IMR-90 (cell line): ENCODE measurements at regions not wholly inside any gene's neighbourhood (a gene's known extent, or its start where the extent isn't known, plus 50 kb on each side); places are given as distances from the start of the nearest gene placed in this dataset.

Experiments used
- ATAC-seq: fragments of 200-7000 bp; cut with Tn5 transposase; 2 replicates; pipeline ENCODE4 v1.9.1; 2020; ENCODE audit warnings: low read depth, mild to moderate bottlenecking, moderate library complexity
- BruUV-seq: library from RNA; stranded (reverse); fragments of 400-500 nt; replicated peaks from 2 replicates; lab custom pipeline; 2021; lab: Mats Ljungman, UMichigan
- CTCF ChIA-PET: fragments of 300-600 bp; formaldehyde crosslinking; extraction: SDS; loops from one replicate; lab custom pipeline; 2021; ENCODE audit warnings: antibody characterized with exemption; lab: Yijun Ruan, JAX
- POLR2A ChIA-PET: fragments of 300-600 bp; sonication (Branson Sonifier 250); formaldehyde crosslinking; loops from one replicate; lab custom pipeline; 2022; ENCODE audit warnings: antibody characterized with exemption; ENCODE audit not compliant: unreplicated experiment; lab: Charles Lee
- DNase-seq: peaks from one replicate; pipeline ENCODE4 v3.0.0; 2013
- H2AFZ ChIP-seq: replicated peaks from 2 replicates; pipeline ENCODE3; 2013; ENCODE audit warnings: low read length, mild to moderate bottlenecking; ENCODE audit not compliant: poor library complexity
- H2AK5ac ChIP-seq: 2 replicates; pipeline ENCODE4 v1.6.1; 2013; ENCODE audit warnings: low read depth, low read length, inconsistent platforms
- H2AK9ac ChIP-seq: replicated peaks from 2 replicates; pipeline ENCODE3; 2013; ENCODE audit warnings: mild to moderate bottlenecking, low read depth, low read length, moderate library complexity; ENCODE audit not compliant: poor library complexity
- H2BK120ac ChIP-seq: 2 replicates; pipeline ENCODE4 v1.6.1; 2013; ENCODE audit warnings: low read depth, low read length, inconsistent platforms
- H2BK15ac ChIP-seq: 3 replicates; pipeline ENCODE4 v1.6.1; 2013; ENCODE audit warnings: low read depth, low read length, inconsistent platforms
- H2BK20ac ChIP-seq: 2 replicates; pipeline ENCODE4 v1.6.1; 2013; ENCODE audit warnings: low read depth, mild to moderate bottlenecking, inconsistent platforms, low read length, moderate library complexity
- H2BK5ac ChIP-seq: 2 replicates; pipeline ENCODE4 v1.6.1; 2013; ENCODE audit warnings: mild to moderate bottlenecking, low read depth, low read length, inconsistent platforms; ENCODE audit not compliant: poor library complexity, severe bottlenecking
- H3K14ac ChIP-seq: replicated peaks from 2 replicates; pipeline ENCODE4 v1.6.1; 2013; ENCODE audit warnings: low read depth, low read length, inconsistent platforms
- H3K18ac ChIP-seq: 2 replicates; pipeline ENCODE4 v1.6.1; 2013; ENCODE audit warnings: low read depth, low read length, control low read depth
- H3K23ac ChIP-seq: 2 replicates; pipeline ENCODE4 v1.6.1; 2013; ENCODE audit warnings: low read depth, low read length, inconsistent platforms
- H3K27ac ChIP-seq: 2 replicates; pipeline ENCODE4 v1.5.1; 2013; ENCODE audit warnings: mild to moderate bottlenecking, control low read depth, low read length; ENCODE audit not compliant: insufficient read depth
- H3K27me3 ChIP-seq: 2 replicates; pipeline ENCODE4 v1.6.1; 2013; ENCODE audit warnings: low read length; ENCODE audit not compliant: control insufficient read depth, insufficient read depth
- H3K36me3 ChIP-seq: 2 replicates; pipeline ENCODE4 v1.6.1; 2013; ENCODE audit warnings: low read length, mixed read lengths; ENCODE audit not compliant: control insufficient read depth, insufficient read depth
- H3K4ac ChIP-seq: 2 replicates; pipeline ENCODE4 v1.6.1; 2013; ENCODE audit warnings: low read depth, low read length, inconsistent platforms
- H3K4me1 ChIP-seq: 2 replicates; pipeline ENCODE4 v1.6.1; 2013; ENCODE audit warnings: low read length, mixed read lengths; ENCODE audit not compliant: control insufficient read depth, insufficient read depth
- H3K4me2 ChIP-seq: 2 replicates; pipeline ENCODE4 v1.6.1; 2013; ENCODE audit warnings: low read depth, mild to moderate bottlenecking, control low read depth, low read length, moderate library complexity
- H3K4me3 ChIP-seq: 2 replicates; pipeline ENCODE4 v1.5.1; 2013; ENCODE audit warnings: low read depth, mild to moderate bottlenecking, control low read depth, low read length, moderate library complexity; ENCODE audit not compliant: insufficient read depth
- H3K56ac ChIP-seq: 2 replicates; pipeline ENCODE4 v1.6.1; 2013; ENCODE audit warnings: low read length, inconsistent platforms; ENCODE audit not compliant: insufficient read depth; ENCODE audit errors: extremely low read depth
- H3K79me1 ChIP-seq, 2 experiments: 2 replicates each; pipeline ENCODE4 v1.6.1; 2013; ENCODE audit warnings: low read length in 2 of 2, inconsistent platforms in 1 of 2, low read depth in 1 of 2
- H3K9ac ChIP-seq: 2 replicates; pipeline ENCODE4 v1.6.1; 2013; ENCODE audit warnings: low read depth, low read length, control low read depth
- H3K9me1 ChIP-seq: 2 replicates; pipeline ENCODE4 v1.6.1; 2013; ENCODE audit warnings: low read length, inconsistent platforms; ENCODE audit not compliant: insufficient read depth
- H3K9me3 ChIP-seq: 2 replicates; pipeline ENCODE4 v1.6.1; 2013; ENCODE audit warnings: low read length; ENCODE audit not compliant: control insufficient read depth, insufficient read depth
- H4K20me1 ChIP-seq: 2 replicates; pipeline ENCODE4 v1.6.1; 2013; ENCODE audit warnings: low read length, inconsistent platforms; ENCODE audit not compliant: insufficient read depth
- H4K5ac ChIP-seq: 2 replicates; pipeline ENCODE4 v1.6.1; 2013; ENCODE audit warnings: mild to moderate bottlenecking, low read depth, low read length, control low read depth
- H4K8ac ChIP-seq, 2 experiments: 2 replicates each; pipeline ENCODE4 v1.6.1; 2013; ENCODE audit warnings: low read depth in 2 of 2, low read length in 2 of 2, control low read depth in 1 of 2, inconsistent platforms in 1 of 2
- H4K91ac ChIP-seq: 2 replicates; pipeline ENCODE4 v1.6.1; 2013; ENCODE audit warnings: low read depth, low read length, inconsistent platforms; ENCODE audit not compliant: insufficient read depth
- BHLHE40 ChIP-seq: fragments of 150-350 bp; IDR thresholded peaks from 2 replicates; pipeline ENCODE4 v1.6.1; 2016; ENCODE audit warnings: mild to moderate bottlenecking, low read depth, low read length
- CEBPB ChIP-seq: IDR thresholded peaks from 2 replicates; pipeline ENCODE4 v1.6.1; 2012; ENCODE audit warnings: low read depth, low read length, improper control_type of control experiment
- CHD1 ChIP-seq: IDR thresholded peaks from 2 replicates; pipeline ENCODE4 v1.6.1; 2012; ENCODE audit warnings: low read depth, low read length, improper control_type of control experiment
- FOS ChIP-seq: fragments of 150-350 bp; IDR thresholded peaks from 2 replicates; pipeline ENCODE4 v1.6.1; 2016; ENCODE audit warnings: low read depth, low read length
- RCOR1 ChIP-seq: IDR thresholded peaks from 2 replicates; pipeline ENCODE4 v1.6.1; 2012; ENCODE audit warnings: mild to moderate bottlenecking, low read length, improper control_type of control experiment; ENCODE audit not compliant: insufficient replicate concordance
- RFX5 ChIP-seq: IDR thresholded peaks from 2 replicates; pipeline ENCODE4 v1.8.0; 2012; ENCODE audit warnings: low read depth, mild to moderate bottlenecking, low read length, moderate library complexity
- WGBS, 2 experiments: methylation state at CpG; one replicate each; pipeline versions ENCODE4 v1.1.5 to v1.1.7; 2013; ENCODE audit warnings: missing lambda C conversion rate in 2 of 2; ENCODE audit not compliant: insufficient read length in 1 of 2; ENCODE audit errors: extremely low coverage in 2 of 2; 5-methylcytosine and 5-hydroxymethylcytosine counted together
- dilution Hi-C: fragments of 300-500 bp; cut with HindIII; formaldehyde crosslinking; loops from one replicate; pipeline ENCODE4 v1.14.3; 2018; ENCODE audit warnings: low sequenced_read_pairs; ENCODE audit not compliant: unreplicated experiment
- in situ Hi-C: fragments of 300-500 bp; cut with MboI; formaldehyde crosslinking; loops from 3 replicates; pipeline ENCODE4 v1.14.3; 2019; ENCODE audit warnings: low sequenced_read_pairs, inconsistent platforms, mixed read lengths
- intact Hi-C: fragments of 100-400 bp; cut with micrococcal nuclease; formaldehyde crosslinking; loops from 2 replicates; pipeline ENCODE4 v1.10.0; 2022
- TF ChIP-seq, protein P1 (sequence below): fragments of 150-350 bp; IDR thresholded peaks from 2 replicates; pipeline ENCODE4 v1.6.1; 2017; ENCODE audit warnings: mild to moderate bottlenecking, antibody characterized with exemption, low read length, low read depth
- TF ChIP-seq, protein P2 (sequence below): conservative IDR thresholded peaks from 2 replicates; pipeline ENCODE4 v1.5.1; 2012; ENCODE audit warnings: mild to moderate bottlenecking, low read depth, low read length, improper control_type of control experiment

DNA sequence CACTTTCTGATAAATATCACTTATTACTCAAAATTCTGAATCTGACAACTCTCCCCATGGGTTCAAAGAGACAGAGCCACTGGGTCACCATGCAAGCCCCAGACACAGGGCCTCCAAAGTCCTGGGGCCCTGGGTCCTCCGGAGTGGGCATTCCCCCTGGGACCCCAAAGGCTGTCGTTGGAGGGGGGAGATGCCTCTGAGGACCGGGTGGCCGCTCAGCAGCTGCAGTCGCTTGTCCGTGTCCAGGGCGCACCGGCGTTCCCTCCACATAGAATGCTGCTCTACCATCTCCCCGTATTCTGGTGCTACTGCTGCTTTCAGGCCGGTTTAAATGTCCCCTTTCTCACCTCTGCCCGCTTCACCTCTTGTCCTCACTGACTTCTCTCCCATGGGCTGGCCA lies 246.1 kb downstream of the TEX29 start:
- dilution Hi-C loops (no loop called here), intact Hi-C loops (no loop called here), in situ Hi-C loops (no loop called here)
- no peaks in the 10 kb centered on the region for H3K36me3 ChIP-seq
- H3K23ac ChIP-seq, result no peak overlapping the region
- no peak overlapping the region for H2BK5ac ChIP-seq
- H4K91ac ChIP-seq, result no peak overlapping the region
- H3K9ac ChIP-seq, result no peak overlapping the region
- BruUV-seq, result no TSS peak
- no peaks in the 10 kb centered on the region for H3K27me3 ChIP-seq
- H3K9me1 ChIP-seq, result no peaks in the 10 kb centered on the region
- ChIA-PET POLR2A (no interaction called here), CTCF (no interaction called here)
- H3K27ac ChIP-seq, result no peak overlapping the region
- no peaks in the 10 kb centered on the region for H3K4me1 ChIP-seq
- no peak overlapping the region for H2AK9ac ChIP-seq
- H2AK5ac ChIP-seq, result no peak overlapping the region
- H3K9me3 ChIP-seq, result peaks cover 47% of the 10 kb centered on the region
- no peaks in the 10 kb centered on the region for H3K79me1 ChIP-seq
- no peak overlapping the region for H3K14ac ChIP-seq
- no peak overlapping the region for H3K18ac ChIP-seq
- no peak overlapping the region for H2BK120ac ChIP-seq
- H4K20me1 ChIP-seq, result no peaks in the 10 kb centered on the region
- ATAC-seq, result no peak
- H4K5ac ChIP-seq, result no peak overlapping the region
- no peak overlapping the region for H3K4me2 ChIP-seq
- no peak for DNase-seq
- no peak overlapping the region for H2BK20ac ChIP-seq
- H2AFZ ChIP-seq, result no peak overlapping the region
- H3K4me3 ChIP-seq, result no peak overlapping the region
- H2BK15ac ChIP-seq, result no peak overlapping the region
- no peak for TF ChIP-seq RFX5
- no peak for TF ChIP-seq FOS
- TF ChIP-seq, protein P1, sequence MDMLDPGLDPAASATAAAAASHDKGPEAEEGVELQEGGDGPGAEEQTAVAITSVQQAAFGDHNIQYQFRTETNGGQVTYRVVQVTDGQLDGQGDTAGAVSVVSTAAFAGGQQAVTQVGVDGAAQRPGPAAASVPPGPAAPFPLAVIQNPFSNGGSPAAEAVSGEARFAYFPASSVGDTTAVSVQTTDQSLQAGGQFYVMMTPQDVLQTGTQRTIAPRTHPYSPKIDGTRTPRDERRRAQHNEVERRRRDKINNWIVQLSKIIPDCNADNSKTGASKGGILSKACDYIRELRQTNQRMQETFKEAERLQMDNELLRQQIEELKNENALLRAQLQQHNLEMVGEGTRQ, result no peak
- TF ChIP-seq, protein P2, sequence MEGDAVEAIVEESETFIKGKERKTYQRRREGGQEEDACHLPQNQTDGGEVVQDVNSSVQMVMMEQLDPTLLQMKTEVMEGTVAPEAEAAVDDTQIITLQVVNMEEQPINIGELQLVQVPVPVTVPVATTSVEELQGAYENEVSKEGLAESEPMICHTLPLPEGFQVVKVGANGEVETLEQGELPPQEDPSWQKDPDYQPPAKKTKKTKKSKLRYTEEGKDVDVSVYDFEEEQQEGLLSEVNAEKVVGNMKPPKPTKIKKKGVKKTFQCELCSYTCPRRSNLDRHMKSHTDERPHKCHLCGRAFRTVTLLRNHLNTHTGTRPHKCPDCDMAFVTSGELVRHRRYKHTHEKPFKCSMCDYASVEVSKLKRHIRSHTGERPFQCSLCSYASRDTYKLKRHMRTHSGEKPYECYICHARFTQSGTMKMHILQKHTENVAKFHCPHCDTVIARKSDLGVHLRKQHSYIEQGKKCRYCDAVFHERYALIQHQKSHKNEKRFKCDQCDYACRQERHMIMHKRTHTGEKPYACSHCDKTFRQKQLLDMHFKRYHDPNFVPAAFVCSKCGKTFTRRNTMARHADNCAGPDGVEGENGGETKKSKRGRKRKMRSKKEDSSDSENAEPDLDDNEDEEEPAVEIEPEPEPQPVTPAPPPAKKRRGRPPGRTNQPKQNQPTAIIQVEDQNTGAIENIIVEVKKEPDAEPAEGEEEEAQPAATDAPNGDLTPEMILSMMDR, result no peak
- TF ChIP-seq CEBPB, result no peak
- TF ChIP-seq CHD1, result no peak
- TF ChIP-seq RCOR1, result no peak
- no peak for TF ChIP-seq BHLHE40
- 75% methylated on average over 9 of the region's 12 CpGs; no CpG with 5 or more reads in 1 of the 2 experiments for WGBS, 2 experiments
- no peak overlapping the region for H3K4ac ChIP-seq
- H4K8ac ChIP-seq, result no peak overlapping the region
- no peak overlapping the region for H3K56ac ChIP-seq
